Stomach (tissue), 8 donors: ENCODE measurements at regions not wholly inside any gene's neighbourhood (a gene's known extent, or its start where the extent isn't known, plus 50 kb on each side); places are given as distances from the start of the nearest gene placed in this dataset.
A peak's percentile ranks its signal among the peaks of the same experiment; 100 is the strongest.

ENCODE experiments used
- DNase-seq, 2 donors: peaks; one replicate each; pipeline versions ENCODE4 v3.0.0 to v3.0.0-alpha.2; 2013 to 2019
- H3K27ac ChIP-seq, 5 donors: fragments of 200-600 bp in 4 of 5; sonication (generic) in 4 of 5; one replicate each; pipeline ENCODE4 v1.5.1; 2013 to 2019; ENCODE audit warnings: mild to moderate bottlenecking in 1 of 5, moderate library complexity in 1 of 5
- H3K27me3 ChIP-seq, 3 donors: fragments of 200-600 bp; sonication (generic); one replicate each; pipeline ENCODE4 v1.5.1; 2017 to 2019; ENCODE audit warnings: mixed run types in 1 of 3
- H3K36me3 ChIP-seq, 4 donors: fragments of 200-600 bp; sonication (generic); 1 replicate in 3 of 4; 2 replicates in 1 of 4; pipeline ENCODE4 v1.5.1; 2016 to 2019
- H3K4me1 ChIP-seq, 4 donors: fragments of 200-600 bp; sonication (generic); one replicate each; pipeline ENCODE4 v1.5.1; 2016 to 2019
- H3K4me3 ChIP-seq, 4 donors: fragments of 200-600 bp; sonication (generic) in 3 of 4; one replicate each; pipeline ENCODE4 v1.5.1; 2016 to 2019; ENCODE audit warnings: mild to moderate bottlenecking in 1 of 4
- H3K9me3 ChIP-seq, 4 donors: fragments of 200-600 bp; sonication (generic); one replicate each; pipeline ENCODE4 v1.5.1; 2016 to 2019
- CTCF ChIP-seq, 7 experiments: fragments of 450-650 bp in 4 of 7; fragments of 200-600 bp in 3 of 7; sonication (generic) in 3 of 7; IDR thresholded peaks; one replicate each; pipeline ENCODE4 v1.5.1; 2016 to 2019; ENCODE audit warnings: antibody characterized with exemption in 7 of 7, control low read depth in 2 of 7, mild to moderate bottlenecking in 1 of 7
- EP300 ChIP-seq: sonication (generic); formaldehyde crosslinking; IDR thresholded peaks from one replicate; pipeline ENCODE4 v1.6.1; 2017; ENCODE audit warnings: antibody characterized with exemption
- POLR2A ChIP-seq, 4 donors: fragments of 450-650 bp; IDR thresholded peaks; one replicate each; pipeline ENCODE4 v1.6.1; 2016; ENCODE audit warnings: antibody characterized with exemption in 4 of 4, control low read depth in 2 of 4, mild to moderate bottlenecking in 1 of 4, moderate library complexity in 1 of 4
- POLR2AphosphoS5 ChIP-seq, 3 donors: sonication (generic); formaldehyde crosslinking; IDR thresholded peaks; one replicate each; pipeline ENCODE4 v1.6.1; 2016; ENCODE audit warnings: antibody characterized with exemption in 3 of 3
- WGBS, 5 donors: extraction: QIAGEN DNeasy Blood & Tissue Kit in 3 of 5; methylation state at CpG; one replicate each; pipeline versions ENCODE4 v1.1.5 to v1.1.7; 2013 to 2018; 5-methylcytosine and 5-hydroxymethylcytosine counted together
- intact Hi-C: fragments of 100-400 bp; cut with DNase I; formaldehyde crosslinking; loops from one replicate; pipeline ENCODE4 v1.15.1; 2023; ENCODE audit warnings: low total_unique reads
- donor health status: healthy with polysubstance abuse.
- donor health status: Bipolar disorder and iron deficiency.
- donor health status: healthy.

DNA sequence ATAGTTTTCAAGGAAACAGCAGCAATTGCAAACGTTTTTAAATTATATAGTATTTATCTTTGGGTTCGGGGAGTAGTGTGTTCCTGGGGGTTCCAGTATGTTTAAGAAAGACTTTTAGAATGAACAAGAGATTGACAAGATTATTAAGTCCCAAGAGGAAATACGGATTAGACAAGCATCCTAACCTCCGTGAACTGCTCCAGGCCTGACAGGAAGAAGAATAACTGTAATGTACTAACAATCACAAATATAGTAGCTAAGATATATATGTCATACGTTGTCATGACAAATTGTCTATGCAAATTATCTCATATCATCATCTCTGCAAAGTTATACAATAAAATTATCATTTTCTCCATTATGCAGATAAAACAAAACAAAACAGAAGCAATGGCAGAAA is 1397.2 kb downstream of the MRPL39 start:
- no peak overlapping the region for H3K4me3 ChIP-seq
- DNase-seq = no peak
- H3K27ac ChIP-seq = no peak overlapping the region
- intact Hi-C loops = no loop called here
- no peaks in the 10 kb centered on the region for H3K36me3 ChIP-seq
- H3K27me3 ChIP-seq = no peaks in the 10 kb centered on the region
- H3K4me1 ChIP-seq = no peaks in the 10 kb centered on the region
- no peak for TF ChIP-seq POLR2A (IDR thresholded peaks at IDR 0.05)
- no peak for TF ChIP-seq CTCF (IDR thresholded peaks at IDR 0.05)
- no peak for TF ChIP-seq EP300
- TF ChIP-seq POLR2AphosphoS5 (IDR thresholded peaks at IDR 0.05) = no peak
- WGBS, 5 donors = 51 to 69% (median 61%) methylated on average over 5 of the region's 5 CpGs
- peaks cover 6 to 19% (median 11%) of the 10 kb centered on the region in 4 donors for H3K9me3 ChIP-seq

GRCh38 chr21:24208562-24209260 is 1398.6 kb downstream of the MRPL39 start:
- no peaks in the 10 kb centered on the region for H3K36me3 ChIP-seq
- TF ChIP-seq POLR2A (IDR thresholded peaks at IDR 0.05) (no peak), POLR2AphosphoS5 (IDR thresholded peaks at IDR 0.05) (no peak), CTCF (IDR thresholded peaks at IDR 0.05) (no peak)
- no peak overlapping the region for H3K27ac ChIP-seq
- no peak for DNase-seq
- H3K4me1 ChIP-seq = no peaks in the 10 kb centered on the region
- no peak overlapping the region for H3K4me3 ChIP-seq
- intact Hi-C loops = no loop called here
- H3K9me3 ChIP-seq = peaks cover 6 to 19% (median 11%) of the 10 kb centered on the region in 4 donors
- 91 to 96% (median 93%) methylated on average over 28 to 54 of the region's 54 CpGs for WGBS, 5 donors
- H3K27me3 ChIP-seq = no peaks in the 10 kb centered on the region

GRCh38 chr21:24205319-24205718 is 1402.0 kb downstream of the MRPL39 start:
- no peak overlapping the region for H3K27ac ChIP-seq
- H3K27me3 ChIP-seq = no peaks in the 10 kb centered on the region
- H3K4me1 ChIP-seq = no peaks in the 10 kb centered on the region
- TF ChIP-seq POLR2AphosphoS5 (IDR thresholded peaks at IDR 0.05) = no peak
- no peak for TF ChIP-seq CTCF (IDR thresholded peaks at IDR 0.05)
- TF ChIP-seq POLR2A (IDR thresholded peaks at IDR 0.05) = no peak
- no peak for TF ChIP-seq EP300
- 27 to 59% (median 46%) methylated on average over 2 of the region's 2 CpGs for WGBS, 5 donors
- no peak for DNase-seq
- intact Hi-C loops = no loop called here
- no peak overlapping the region for H3K4me3 ChIP-seq
- peaks cover 6 to 19% (median 11%) of the 10 kb centered on the region in 4 donors for H3K9me3 ChIP-seq
- H3K36me3 ChIP-seq = no peaks in the 10 kb centered on the region

GRCh38 chr21:24204641-24205040 is 1402.6 kb downstream of the MRPL39 start:
- Histone ChIP-seq H3K36me3 (no peaks in the 10 kb centered on the region), H3K27ac (no peak overlapping the region), H3K4me1 (no peaks in the 10 kb centered on the region), H3K9me3 (peaks cover 6 to 19% (median 11%) of the 10 kb centered on the region in 4 donors), H3K27me3 (no peaks in the 10 kb centered on the region), H3K4me3 (no peak overlapping the region)
- DNase-seq = peak in 1 of 2 donors; percentile 28
- WGBS, 5 donors = 80 to 85% (median 84%) methylated on average over 6 of the region's 6 CpGs
- TF ChIP-seq POLR2A (IDR thresholded peaks at IDR 0.05) (no peak), POLR2AphosphoS5 (IDR thresholded peaks at IDR 0.05) (no peak), EP300 (no peak), CTCF (IDR thresholded peaks at IDR 0.05) (no peak)
- intact Hi-C loops = no loop called here
